ENCODE measurements at regions not wholly inside any gene's neighbourhood (a gene's known extent, or its start where the extent isn't known, plus 50 kb on each side); places are given as distances from the start of the nearest gene placed in this dataset.

DNA sequence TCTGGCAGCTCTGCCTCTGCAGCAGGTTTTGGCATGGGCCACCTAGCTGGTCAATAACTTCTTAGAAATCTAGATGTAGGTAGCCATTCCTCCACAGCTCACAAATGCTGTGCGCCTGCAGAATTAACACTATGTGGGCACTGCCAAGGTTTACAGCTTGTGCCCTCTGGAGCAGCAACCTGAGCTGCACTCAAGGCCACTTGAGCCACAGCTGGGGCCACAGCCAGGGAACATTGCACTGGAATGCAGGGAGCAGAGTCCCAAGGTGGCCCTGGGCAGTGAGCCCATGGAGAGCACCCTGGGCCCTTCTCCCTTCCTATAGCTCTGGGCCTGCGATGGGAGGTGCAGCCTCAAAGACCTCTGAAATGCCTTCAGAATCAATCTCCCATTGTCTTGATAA is 365.3 kb downstream of the SATB2 start:
- no peak for DNase-seq (ENCODE audit: low read depth)
- no peak overlapping the region for H3K4me3 ChIP-seq (ENCODE audit: low read length)
- TF ChIP-seq, protein P1, sequence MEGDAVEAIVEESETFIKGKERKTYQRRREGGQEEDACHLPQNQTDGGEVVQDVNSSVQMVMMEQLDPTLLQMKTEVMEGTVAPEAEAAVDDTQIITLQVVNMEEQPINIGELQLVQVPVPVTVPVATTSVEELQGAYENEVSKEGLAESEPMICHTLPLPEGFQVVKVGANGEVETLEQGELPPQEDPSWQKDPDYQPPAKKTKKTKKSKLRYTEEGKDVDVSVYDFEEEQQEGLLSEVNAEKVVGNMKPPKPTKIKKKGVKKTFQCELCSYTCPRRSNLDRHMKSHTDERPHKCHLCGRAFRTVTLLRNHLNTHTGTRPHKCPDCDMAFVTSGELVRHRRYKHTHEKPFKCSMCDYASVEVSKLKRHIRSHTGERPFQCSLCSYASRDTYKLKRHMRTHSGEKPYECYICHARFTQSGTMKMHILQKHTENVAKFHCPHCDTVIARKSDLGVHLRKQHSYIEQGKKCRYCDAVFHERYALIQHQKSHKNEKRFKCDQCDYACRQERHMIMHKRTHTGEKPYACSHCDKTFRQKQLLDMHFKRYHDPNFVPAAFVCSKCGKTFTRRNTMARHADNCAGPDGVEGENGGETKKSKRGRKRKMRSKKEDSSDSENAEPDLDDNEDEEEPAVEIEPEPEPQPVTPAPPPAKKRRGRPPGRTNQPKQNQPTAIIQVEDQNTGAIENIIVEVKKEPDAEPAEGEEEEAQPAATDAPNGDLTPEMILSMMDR (conservative IDR thresholded peaks at IDR 0.05; ENCODE audit: low read depth, low read length): no peak

DNA sequence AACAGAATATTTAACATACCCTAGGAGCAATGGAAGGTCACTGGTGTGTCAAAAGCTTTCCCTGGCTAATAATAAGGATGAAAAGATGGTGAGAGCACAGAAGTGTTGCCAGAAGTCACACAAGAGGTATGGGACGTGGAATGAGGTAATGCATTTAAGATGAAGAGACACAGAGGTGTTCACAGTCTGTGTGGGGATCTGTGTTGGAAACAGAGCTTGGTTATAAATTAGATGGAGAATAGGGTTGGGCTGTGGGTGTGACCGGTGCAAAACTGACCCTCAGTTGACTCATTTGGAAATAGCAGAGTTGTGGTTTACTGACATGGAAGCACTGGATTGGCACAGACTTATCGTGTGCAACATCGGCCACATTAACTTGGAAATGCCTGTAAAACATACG is 372.5 kb downstream of the SATB2 start:
- TF ChIP-seq, protein P1 (conservative IDR thresholded peaks at IDR 0.05; ENCODE audit: low read depth, low read length): no peak
- no peak for DNase-seq (ENCODE audit: low read depth)
- no peak overlapping the region for H3K4me3 ChIP-seq (ENCODE audit: low read length)

DNA sequence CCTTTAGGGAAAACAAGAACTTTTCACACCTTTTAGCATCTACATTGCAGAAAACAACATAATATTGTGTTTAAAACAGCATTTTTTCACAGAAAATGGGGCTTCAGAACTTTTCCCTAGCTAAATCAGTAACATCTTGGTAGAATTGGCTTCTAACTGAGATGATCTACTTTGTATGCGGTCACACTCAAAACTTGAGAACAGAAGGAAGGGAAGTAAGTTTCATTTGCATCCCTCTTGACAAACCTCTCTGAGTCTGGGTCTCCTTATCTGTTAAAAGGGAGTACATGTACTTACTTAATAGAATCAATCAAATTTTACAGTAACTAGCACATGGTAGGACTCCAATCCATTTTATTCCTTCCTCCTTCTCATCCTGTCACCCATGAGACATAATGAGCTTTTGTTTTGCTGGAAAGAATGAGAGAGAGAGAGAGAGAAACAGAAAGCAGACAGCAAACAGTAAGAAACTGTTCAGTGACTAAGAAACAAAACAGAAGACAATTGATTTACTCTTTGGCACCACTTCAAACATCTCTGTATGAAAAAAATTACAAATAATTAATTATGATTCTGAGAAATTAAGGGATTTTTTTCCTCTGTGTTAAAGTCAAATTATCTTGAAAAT is 387.3 kb downstream of the SATB2 start:
- no peak overlapping the region for H3K4me3 ChIP-seq (ENCODE audit: low read length)
- TF ChIP-seq, protein P1 (conservative IDR thresholded peaks at IDR 0.05; ENCODE audit: low read depth, low read length): no peak
- no peak for DNase-seq (ENCODE audit: low read depth)

DNA sequence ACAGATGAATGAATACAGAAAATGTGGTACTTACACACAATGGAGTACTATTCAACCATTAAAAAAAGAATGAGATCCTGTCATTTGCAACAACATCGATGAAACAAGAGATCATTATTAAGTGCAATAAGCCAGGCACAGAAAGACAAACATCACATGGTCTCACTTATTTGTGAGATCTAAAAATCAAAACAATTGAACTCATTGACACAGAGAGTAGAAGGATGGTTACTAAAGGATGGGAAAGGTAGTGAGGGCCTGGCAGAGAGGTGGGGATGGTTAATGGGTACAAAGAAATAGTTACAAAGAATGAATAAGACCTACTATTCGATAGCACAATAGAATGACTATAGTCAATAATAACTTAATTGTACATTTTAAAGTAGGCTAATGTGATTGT is 393.5 kb downstream of the SATB2 start:
- TF ChIP-seq, protein P1 (conservative IDR thresholded peaks at IDR 0.05; ENCODE audit: low read depth, low read length): no peak
- no peak overlapping the region for H3K4me3 ChIP-seq (ENCODE audit: low read length)
- no peak for DNase-seq (ENCODE audit: low read depth)

DNA sequence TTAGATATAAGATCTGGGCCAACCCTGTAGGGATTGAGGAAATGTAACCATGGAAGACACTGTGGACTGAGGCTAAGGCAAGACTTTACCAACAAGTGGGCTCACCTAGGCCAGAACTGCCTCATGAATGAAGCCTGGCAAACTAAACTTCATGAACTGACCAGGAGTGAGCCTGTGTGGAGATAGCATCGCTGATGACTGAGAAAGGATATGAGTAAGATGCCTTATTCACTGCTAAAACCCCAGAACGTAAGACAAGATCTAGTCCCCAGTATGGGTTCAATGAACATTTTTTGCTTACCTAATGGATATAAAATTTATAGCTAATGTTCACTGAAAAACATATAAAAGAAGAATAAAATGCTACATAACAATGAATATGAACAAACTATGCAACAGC is 399.8 kb downstream of the SATB2 start:
- no peak overlapping the region for H3K4me3 ChIP-seq (ENCODE audit: low read length)
- TF ChIP-seq, protein P1 (conservative IDR thresholded peaks at IDR 0.05; ENCODE audit: low read depth, low read length): no peak
- DNase-seq (ENCODE audit: low read depth): no peak

DNA sequence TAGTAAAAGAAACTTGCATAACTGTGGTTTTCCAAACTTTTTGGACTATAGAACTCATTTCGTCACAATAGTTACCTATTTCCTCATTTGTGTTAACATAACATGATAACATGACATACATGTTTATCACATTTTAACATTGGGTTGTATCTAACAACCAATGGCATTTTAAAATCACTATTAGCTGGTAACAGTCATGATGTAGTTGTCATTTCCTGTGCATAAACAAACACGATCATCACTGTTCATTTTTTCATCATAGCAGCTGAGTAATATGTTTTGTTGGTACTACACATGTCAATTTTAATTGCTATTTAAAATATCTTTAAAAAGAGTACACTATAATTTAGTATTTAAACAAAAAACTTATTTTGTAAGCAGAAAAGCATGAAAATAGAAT is 402.4 kb downstream of the SATB2 start:
- no peak overlapping the region for H3K4me3 ChIP-seq (ENCODE audit: low read length)
- TF ChIP-seq, protein P1 (conservative IDR thresholded peaks at IDR 0.05; ENCODE audit: low read depth, low read length): no peak
- no peak for DNase-seq (ENCODE audit: low read depth)

GRCh38 chr2:199042660-199043379 is 414.9 kb downstream of the SATB2 start:
- DNase-seq (ENCODE audit: low read depth): no peak
- no peak overlapping the region for H3K4me3 ChIP-seq (ENCODE audit: low read length)
- TF ChIP-seq, protein P1 (conservative IDR thresholded peaks at IDR 0.05; ENCODE audit: low read depth, low read length): no peak

Measured in retinal pigment epithelial cell (primary cell).